SW480 (cell line): ENCODE measurements at regions not wholly inside any gene's neighbourhood (a gene's known extent, or its start where the extent isn't known, plus 50 kb on each side); places are given as distances from the start of the nearest gene placed in this dataset.
A peak's percentile ranks its signal among the peaks of the same experiment; 100 is the strongest.
"Not testable (repeated sequence)": the region's sequence is repeated elsewhere in the genome, so short reads cannot be mapped to it uniquely, and the experiment has no call there.

Source experiments
- DNase-seq: peaks from one replicate; pipeline ENCODE4 v3.0.0-alpha.2; 2016; ENCODE audit warnings: low spot score

- DNase-seq: no peak
Measured at GRCh38 chr4:167939863-167940616, 152.3 kb upstream of the ANXA10 start.

DNA sequence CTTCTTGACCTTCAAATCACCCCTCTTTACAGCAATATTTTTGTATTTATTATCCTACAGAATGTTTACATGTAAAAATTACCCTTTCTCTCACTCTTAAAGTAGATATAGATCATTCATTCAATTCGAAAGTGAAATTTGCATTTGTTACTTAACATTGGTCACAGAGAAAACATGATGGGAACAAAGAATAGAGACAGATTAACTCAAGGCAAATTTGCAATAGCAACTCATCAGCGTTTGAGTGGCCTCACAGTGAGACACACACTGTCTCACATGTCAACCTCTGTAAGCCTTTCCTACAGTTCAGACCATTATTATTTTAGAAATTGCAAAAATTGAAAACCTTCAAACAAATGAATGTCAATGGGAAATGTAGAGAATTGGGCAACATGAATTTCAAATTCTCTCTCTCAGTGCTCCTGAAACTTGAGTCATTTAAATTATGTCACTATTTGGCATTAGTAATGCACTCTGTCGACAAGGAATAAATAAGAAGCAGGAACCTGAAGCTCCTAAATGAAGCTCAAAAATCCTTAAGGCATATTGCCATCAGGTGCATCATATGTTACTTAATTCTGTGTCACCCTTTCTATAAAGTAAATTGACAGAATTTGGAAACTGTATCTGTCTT lies 148.3 kb upstream of the ANXA10 start:
- no peak for DNase-seq

DNA sequence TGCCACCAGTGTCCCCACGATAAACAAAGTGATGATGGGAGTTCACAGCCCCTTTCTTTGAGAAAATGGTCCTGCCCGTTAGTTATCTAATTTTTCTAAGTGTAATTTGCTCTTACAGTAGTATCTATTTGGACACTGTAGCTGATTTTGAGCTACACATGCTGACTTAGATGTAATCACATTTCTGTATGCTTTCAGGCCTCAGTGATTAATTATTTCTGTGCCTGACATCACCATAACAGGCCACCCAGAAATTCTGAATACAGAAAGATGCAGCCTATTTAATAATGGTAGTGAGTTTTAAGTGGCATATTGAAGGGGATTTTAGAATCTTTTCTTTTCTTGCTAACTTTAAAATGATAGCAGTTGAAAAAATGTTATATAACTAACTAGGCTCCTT lies 147.6 kb upstream of the ANXA10 start:
- DNase-seq: no peak

- no peak for DNase-seq
Measured at GRCh38 chr4:167955006-167955405, 137.3 kb upstream of the ANXA10 start.

DNA sequence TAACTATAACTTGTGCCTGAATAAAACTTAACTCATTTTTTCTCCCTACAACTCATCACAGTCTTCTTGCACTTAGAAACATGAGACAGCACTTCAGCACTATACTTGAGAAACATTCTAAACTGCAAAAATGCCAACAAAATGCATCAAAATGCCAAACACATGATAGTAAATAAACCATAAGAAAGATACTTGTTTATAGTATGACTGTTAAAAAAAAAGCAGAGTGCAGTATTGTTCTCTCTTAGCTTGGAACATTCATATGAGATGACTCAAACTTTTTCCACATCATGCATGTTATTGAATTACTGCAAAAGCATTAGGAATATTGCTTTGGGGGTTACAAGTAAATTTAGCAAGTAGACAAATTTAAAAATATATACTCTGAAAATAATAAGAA lies 135.7 kb upstream of the ANXA10 start:
- no peak for DNase-seq

GRCh38 chr4:167964766-167965373 lies 127.5 kb upstream of the ANXA10 start:
- no peak for DNase-seq

GRCh38 chr4:167966143-167966542 lies 126.2 kb upstream of the ANXA10 start:
- no peak for DNase-seq

- DNase-seq: no peak
Measured at GRCh38 chr4:167973513-167973912, 118.8 kb upstream of the ANXA10 start.

DNA sequence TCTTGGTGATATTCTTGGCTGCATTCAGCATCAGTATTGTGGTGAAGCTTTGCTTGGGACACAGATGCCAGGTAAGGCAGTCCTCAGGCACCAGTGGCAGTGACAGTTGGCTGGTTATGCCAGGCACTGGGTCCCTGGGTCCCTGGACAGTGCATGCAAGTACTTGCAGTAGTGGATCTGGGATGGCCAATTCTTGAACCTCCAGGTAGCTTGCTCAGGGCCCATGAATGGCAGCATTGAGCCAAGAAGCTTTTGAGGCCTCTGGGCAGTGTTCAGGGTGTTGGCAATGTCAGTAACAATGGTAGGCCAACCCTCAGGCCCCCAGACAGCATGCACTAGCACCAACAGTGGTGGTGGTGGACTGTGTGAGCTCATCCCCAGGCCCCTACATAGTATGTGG lies 106.8 kb upstream of the ANXA10 start:
- no peak for DNase-seq

GRCh38 chr4:167986044-167986443 lies 106.3 kb upstream of the ANXA10 start:
- DNase-seq: no peak

DNA sequence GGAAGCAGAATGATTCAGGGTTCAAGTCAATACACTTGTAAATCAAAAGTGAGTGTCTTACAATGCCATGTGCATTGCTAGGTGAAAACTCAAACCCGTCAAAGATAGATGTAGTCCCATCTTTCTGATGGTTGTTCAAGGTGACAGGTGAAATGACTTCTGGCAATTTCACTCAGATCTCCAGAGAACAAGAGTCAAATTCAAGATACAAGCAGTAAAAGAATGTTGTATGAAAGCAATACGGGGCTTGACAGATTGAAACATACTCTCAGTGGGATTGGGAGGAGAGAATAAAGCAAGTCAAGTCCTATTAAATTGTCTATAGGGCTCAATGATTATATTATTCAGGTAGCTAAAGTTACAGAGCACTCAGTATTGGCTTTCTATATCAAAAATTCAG lies 105.1 kb upstream of the ANXA10 start:
- no peak for DNase-seq

DNA sequence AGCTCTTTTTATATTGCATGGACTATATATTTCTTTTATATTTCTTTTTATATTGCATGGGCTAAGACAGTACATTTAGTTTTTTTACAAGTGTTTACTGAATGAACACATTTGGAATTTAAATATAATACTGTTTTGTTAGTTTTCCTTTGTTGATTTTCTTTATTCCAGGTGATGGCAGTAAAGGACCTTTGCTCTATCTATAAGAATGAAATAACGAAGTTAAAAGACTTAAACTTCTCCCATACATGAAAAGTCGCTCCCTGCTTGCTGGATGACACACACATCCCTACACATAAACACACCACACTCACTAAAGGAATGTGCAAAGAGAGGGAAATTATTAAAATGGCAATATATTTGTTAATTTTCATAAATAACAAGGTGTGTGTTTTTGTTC lies 102.5 kb upstream of the ANXA10 start:
- DNase-seq: no peak

GRCh38 chr4:168008112-168008511 lies 84.2 kb upstream of the ANXA10 start:
- not testable (repeated sequence) for DNase-seq

- no peak for DNase-seq
Measured at GRCh38 chr4:168019019-168019651, 73.2 kb upstream of the ANXA10 start.

- no peak for DNase-seq
Measured at GRCh38 chr4:168019921-168020320, 72.4 kb upstream of the ANXA10 start.

- no peak for DNase-seq
Measured at GRCh38 chr4:168021666-168022065, 70.7 kb upstream of the ANXA10 start.

- peak; percentile 1 for DNase-seq
Measured at GRCh38 chr4:168028568-168028967, 63.8 kb upstream of the ANXA10 start.

- DNase-seq: no peak
Measured at GRCh38 chr4:168028970-168029597, 63.3 kb upstream of the ANXA10 start.

- no peak for DNase-seq
Measured at GRCh38 chr4:168037676-168038075, 54.7 kb upstream of the ANXA10 start.

DNA sequence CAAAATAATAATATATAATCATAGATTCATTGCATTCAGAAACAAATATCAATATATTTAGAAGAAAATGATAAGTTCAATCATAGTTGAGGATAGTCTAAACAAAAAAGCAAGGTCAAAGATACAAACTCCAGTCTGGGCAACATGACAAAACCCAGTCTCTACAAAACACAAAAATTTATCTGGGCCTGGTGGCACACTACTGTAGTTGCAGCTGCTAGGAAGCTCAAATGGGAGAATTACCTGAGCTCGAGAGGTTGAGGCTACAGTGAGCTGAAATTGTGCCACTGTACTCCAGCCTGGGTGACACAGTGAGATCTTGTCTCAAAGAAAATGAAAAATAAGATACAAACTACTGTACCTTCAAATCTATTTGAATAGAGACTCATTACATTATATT lies 52.7 kb upstream of the ANXA10 start:
- no peak for DNase-seq
